K562 (cell line): ENCODE measurements at regions not wholly inside any gene's neighbourhood (a gene's known extent, or its start where the extent isn't known, plus 50 kb on each side); places are given as distances from the start of the nearest gene placed in this dataset.

Experiments used
- ATAC-seq: fragments of 200-7000 bp; cut with Tn5 transposase; 3 replicates; pipeline ENCODE4 v1.9.1; 2020; ENCODE audit warnings: moderate library complexity
- BruUV-seq: library from RNA; stranded (reverse); fragments of 400-500 nt; replicated peaks from 2 replicates; lab custom pipeline; 2021; lab: Mats Ljungman, UMichigan
- CTCF ChIA-PET: fragments of 300-600 bp; formaldehyde crosslinking; extraction: SDS; loops from one replicate; lab custom pipeline; 2021; ENCODE audit warnings: low intra/inter-chr PET ratio; lab: Yijun Ruan, JAX
- POLR2A ChIA-PET: fragments of 300-600, 350-650 bp; sonication (Branson Sonifier 250); formaldehyde crosslinking; extraction: SDS; loops from one replicate; lab custom pipeline; 2021; ENCODE audit warnings: antibody characterized with exemption, inconsistent platforms; lab: Yijun Ruan, JAX
- DNase-seq, 4 experiments: peaks; one replicate each; pipeline versions ENCODE4 v3.0.0 to v3.0.0-alpha.2; 2011 to 2018; ENCODE audit warnings: low spot score in 3 of 4, mixed read lengths in 3 of 4; ENCODE audit errors: extremely low read depth in 1 of 4
- FAIRE-seq: peaks from 2 replicates; lab custom pipeline; 2011; peaks lifted over from hg19 to GRCh38; lab: Jason Lieb, UNC
- H2AFZ ChIP-seq: 2 replicates; pipeline ENCODE4 v1.6.0; 2011; ENCODE audit warnings: low read depth, low read length, control low read depth, inconsistent platforms
- H3K27ac ChIP-seq: fragments of 200-600 bp; 3 replicates; pipeline ENCODE4 v1.8.0; 2011; ENCODE audit warnings: low read depth, mild to moderate bottlenecking, control low read depth, inconsistent platforms, low read length, moderate library complexity, mixed read lengths; ENCODE audit errors: extremely low read depth
- H3K27me3 ChIP-seq, 2 experiments: fragments of 300-600 bp in 1 of 2; 2 replicates in 1 of 2; 3 replicates in 1 of 2; pipeline versions ENCODE4 v1.6.0 to v1.8.0; 2011; ENCODE audit warnings: inconsistent platforms in 2 of 2, low read length in 2 of 2, mild to moderate bottlenecking in 1 of 2, mixed read lengths in 1 of 2, moderate library complexity in 1 of 2; ENCODE audit not compliant: control insufficient read depth in 2 of 2, insufficient read depth in 2 of 2
- H3K36me3 ChIP-seq: fragments of 300-600 bp; 3 replicates; pipeline ENCODE4 v1.8.0; 2011; ENCODE audit warnings: mild to moderate bottlenecking, low read length, inconsistent platforms; ENCODE audit not compliant: control insufficient read depth, insufficient read depth
- H3K4me1 ChIP-seq, 2 experiments: fragments of 200-600 bp in 1 of 2; replicated peaks in 1 of 2; 2 replicates in 1 of 2; 3 replicates in 1 of 2; pipeline versions ENCODE4 v1.5.1 to v1.8.0; 2011; ENCODE audit warnings: inconsistent platforms in 2 of 2, low read length in 2 of 2, mild to moderate bottlenecking in 1 of 2, mixed read lengths in 1 of 2, moderate library complexity in 1 of 2; ENCODE audit not compliant: control insufficient read depth in 2 of 2, insufficient read depth in 2 of 2
- H3K4me2 ChIP-seq: 2 replicates; pipeline ENCODE4 v1.6.1; 2011; ENCODE audit warnings: low read length, control low read depth, inconsistent platforms, mixed read lengths; ENCODE audit not compliant: insufficient read depth
- H3K4me3 ChIP-seq: fragments of 200-600 bp; sonication (generic), shearing (Covaris generic); 2 replicates; pipeline ENCODE4 v1.5.1; 2016; ENCODE audit warnings: control low read depth, inconsistent platforms
- H3K79me2 ChIP-seq: fragments of 200-600 bp; 3 replicates; pipeline ENCODE4 v1.8.0; 2011; ENCODE audit warnings: low read length, inconsistent platforms; ENCODE audit not compliant: control insufficient read depth, insufficient read depth
- H3K9ac ChIP-seq, 2 experiments: 2 replicates each; pipeline versions ENCODE4 v1.6.0 to v1.6.1; 2011; ENCODE audit warnings: low read depth in 2 of 2, low read length in 2 of 2, control low read depth in 1 of 2, inconsistent platforms in 1 of 2, mild to moderate bottlenecking in 1 of 2, mixed read lengths in 1 of 2; ENCODE audit not compliant: insufficient read depth in 1 of 2
- H3K9me1 ChIP-seq: one replicate; pipeline ENCODE4 v1.6.0; 2011; ENCODE audit warnings: inconsistent platforms, mild to moderate bottlenecking, low read length, moderate library complexity; ENCODE audit not compliant: control insufficient read depth, insufficient read depth
- H3K9me3 ChIP-seq: replicated peaks from 2 replicates; pipeline ENCODE4 v1.5.1; 2011; ENCODE audit warnings: low read depth, low read length, inconsistent platforms; ENCODE audit not compliant: control insufficient read depth, insufficient read depth
- H4K20me1 ChIP-seq: replicated peaks from 2 replicates; pipeline ENCODE4 v1.6.1; 2011; ENCODE audit warnings: low read length, inconsistent platforms, mixed read lengths; ENCODE audit not compliant: control insufficient read depth, insufficient read depth
- ARHGAP35 ChIP-seq: fragments of 450-650 bp; IDR thresholded peaks from 2 replicates; pipeline ENCODE4 v1.6.1; 2018; ENCODE audit not compliant: partially characterized antibody
- ETV5 ChIP-seq: sonication (generic); formaldehyde crosslinking; IDR thresholded peaks from 2 replicates; pipeline ENCODE4 v1.4.0; 2020; ENCODE audit warnings: low read depth, mild to moderate bottlenecking, missing genetic modification reagents
- FIP1L1 ChIP-seq: fragments of 200-400 bp; formaldehyde crosslinking; IDR thresholded peaks from 2 replicates; pipeline ENCODE4 v1.6.1; 2018; ENCODE audit warnings: mild to moderate bottlenecking, low read depth, low read length; ENCODE audit not compliant: poor library complexity, severe bottlenecking
- SMARCA5 ChIP-seq: fragments of 450-650 bp; IDR thresholded peaks from 2 replicates; pipeline ENCODE4 v1.6.1; 2016
- THRAP3 ChIP-seq: fragments of 450-650 bp; IDR thresholded peaks from 2 replicates; pipeline ENCODE4 v1.6.1; 2016; ENCODE audit warnings: mild to moderate bottlenecking, inconsistent platforms, borderline replicate concordance
- ZNF217 ChIP-seq: sonication (generic); formaldehyde crosslinking; IDR thresholded peaks from 2 replicates; pipeline ENCODE4 v1.8.0; 2022; ENCODE audit warnings: mild to moderate bottlenecking, missing genetic modification reagents
- WGBS: fragments of 100-300 bp; shearing (Covaris generic); methylation state at CpG from one replicate; pipeline ENCODE4 v1.1.6; 2016; ENCODE audit warnings: low coverage, mixed read lengths; ENCODE audit not compliant: insufficient coverage; ENCODE audit errors: missing lambda C conversion rate; 5-methylcytosine and 5-hydroxymethylcytosine counted together
- in situ Hi-C: fragments of 300-500 bp; cut with MboI; formaldehyde crosslinking; loops from 4 replicates; pipeline ENCODE4 v1.15.0; 2018; ENCODE audit warnings: inconsistent platforms, mixed read lengths
- intact Hi-C: fragments of 100-400 bp; cut with micrococcal nuclease; formaldehyde crosslinking; loops from 2 replicates; pipeline ENCODE4 v1.14.2; 2022
- TF ChIP-seq, protein P1 (sequence below): fragments of 450-650 bp; formaldehyde crosslinking; IDR thresholded peaks from 2 replicates; pipeline ENCODE4 v1.4.0; 2020; ENCODE audit warnings: mild to moderate bottlenecking, mixed read lengths
- TF ChIP-seq, protein P2 (sequence below): fragments of 450-650 bp; formaldehyde crosslinking; IDR thresholded peaks from 2 replicates; pipeline ENCODE4 v1.4.0; 2022; ENCODE audit warnings: mild to moderate bottlenecking, moderate library complexity

DNA sequence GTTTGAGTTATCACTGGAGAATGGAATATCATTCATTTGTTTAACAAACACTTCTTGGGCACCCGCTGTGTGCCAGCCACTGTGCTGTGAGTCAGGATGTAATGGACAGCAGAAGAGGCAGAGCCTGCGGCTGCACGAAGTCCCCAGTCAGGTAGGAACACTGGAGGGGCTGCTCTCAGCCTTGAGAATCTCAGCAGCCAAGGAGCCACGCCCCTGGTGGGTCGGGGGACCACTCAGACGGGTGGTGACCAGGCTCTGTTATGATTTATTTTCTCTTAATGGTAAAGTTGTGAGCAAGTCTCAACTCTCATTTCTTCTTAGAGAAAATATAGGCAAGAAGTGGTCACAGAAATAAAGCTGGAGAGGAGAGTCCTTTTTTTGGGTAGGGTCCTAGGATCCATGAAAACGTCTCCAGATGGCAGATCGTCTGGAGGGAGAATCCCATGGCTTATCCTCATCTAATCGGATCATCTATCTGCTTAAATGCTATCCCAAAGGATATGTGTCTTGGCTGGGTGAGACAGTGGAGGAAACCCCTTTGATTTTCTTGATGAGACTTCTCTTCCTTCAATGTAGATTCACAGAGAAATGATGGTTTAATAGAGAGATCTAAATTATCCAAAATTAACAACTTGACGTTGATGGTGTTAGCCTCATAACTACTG is 129.1 kb upstream of the LGALSL start:
- in situ Hi-C loops (loop anchor here (10.0 kb wide), 2 partner anchors 270 to 550 kb away; no protein-coding TSS in a partner anchor), intact Hi-C loops (no loop called here)
- no peaks in the 10 kb centered on the region for H3K4me1 ChIP-seq
- no peaks in the 10 kb centered on the region for H3K79me2 ChIP-seq
- H3K9ac ChIP-seq, result no peak overlapping the region
- POLR2A ChIA-PET, result interaction anchor here (1.3 kb wide), 1 partner anchor 193 kb away, joined by 6 read pairs; no protein-coding TSS in a partner anchor
- DNase-seq (no peak), ATAC-seq (no peak), FAIRE-seq (no peak)
- no TSS peak for BruUV-seq
- CTCF ChIA-PET, result no interaction called here
- no peak overlapping the region for H3K4me2 ChIP-seq
- H3K36me3 ChIP-seq, result no peaks in the 10 kb centered on the region
- no peak overlapping the region for H3K27ac ChIP-seq
- H3K27me3 ChIP-seq, result peaks cover 32 to 65% of the 10 kb centered on the region in 2 experiments
- no peak overlapping the region for H2AFZ ChIP-seq
- WGBS, result under 1% methylated on average over 10 of the region's 10 CpGs
- no peaks in the 10 kb centered on the region for H3K9me1 ChIP-seq
- peaks cover 5% of the 10 kb centered on the region; the same call in 1 of the 2 replicates for H4K20me1 ChIP-seq
- no peaks in the 10 kb centered on the region for H3K9me3 ChIP-seq
- TF ChIP-seq ARHGAP35 (no peak), FIP1L1 (no peak), ETV5 (CRISPR knock-in tag) (no peak), THRAP3 (no peak), SMARCA5 (no peak), ZNF217 (CRISPR knock-in tag) (no peak)
- TF ChIP-seq, protein P1, sequence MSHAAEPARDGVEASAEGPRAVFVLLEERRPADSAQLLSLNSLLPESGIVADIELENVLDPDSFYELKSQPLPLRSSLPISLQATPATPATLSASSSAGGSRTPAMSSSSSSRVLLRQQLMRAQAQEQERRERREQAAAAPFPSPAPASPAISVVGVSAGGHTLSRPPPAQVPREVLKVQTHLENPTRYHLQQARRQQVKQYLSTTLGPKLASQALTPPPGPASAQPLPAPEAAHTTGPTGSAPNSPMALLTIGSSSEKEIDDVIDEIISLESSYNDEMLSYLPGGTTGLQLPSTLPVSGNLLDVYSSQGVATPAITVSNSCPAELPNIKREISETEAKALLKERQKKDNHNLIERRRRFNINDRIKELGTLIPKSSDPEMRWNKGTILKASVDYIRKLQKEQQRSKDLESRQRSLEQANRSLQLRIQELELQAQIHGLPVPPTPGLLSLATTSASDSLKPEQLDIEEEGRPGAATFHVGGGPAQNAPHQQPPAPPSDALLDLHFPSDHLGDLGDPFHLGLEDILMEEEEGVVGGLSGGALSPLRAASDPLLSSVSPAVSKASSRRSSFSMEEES (CRISPR knock-in tag), result no peak
- TF ChIP-seq, protein P2, sequence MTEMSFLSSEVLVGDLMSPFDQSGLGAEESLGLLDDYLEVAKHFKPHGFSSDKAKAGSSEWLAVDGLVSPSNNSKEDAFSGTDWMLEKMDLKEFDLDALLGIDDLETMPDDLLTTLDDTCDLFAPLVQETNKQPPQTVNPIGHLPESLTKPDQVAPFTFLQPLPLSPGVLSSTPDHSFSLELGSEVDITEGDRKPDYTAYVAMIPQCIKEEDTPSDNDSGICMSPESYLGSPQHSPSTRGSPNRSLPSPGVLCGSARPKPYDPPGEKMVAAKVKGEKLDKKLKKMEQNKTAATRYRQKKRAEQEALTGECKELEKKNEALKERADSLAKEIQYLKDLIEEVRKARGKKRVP (CRISPR knock-in tag), result no peak
- H3K4me3 ChIP-seq, result no peak overlapping the region
